ENCODE measurements at regions not wholly inside any gene's neighbourhood (a gene's known extent, or its start where the extent isn't known, plus 50 kb on each side); places are given as distances from the start of the nearest gene placed in this dataset.

GRCh38 chr12:46468160-46468559 lies 95.6 kb upstream of the SLC38A2 start:
- no peak for TF ChIP-seq CTCF (IDR thresholded peaks at IDR 0.05)
- TF ChIP-seq POLR2A (IDR thresholded peaks at IDR 0.05) = no peak
- no peak for TF ChIP-seq POLR2AphosphoS5 (IDR thresholded peaks at IDR 0.05)
- no peak for TF ChIP-seq EP300 (IDR thresholded peaks at IDR 0.05)

Data from upper lobe of left lung (tissue), 4 donors.